NCI-H2196 treated with DMSO at 0.1 percent for 48 hours (cell line): ENCODE measurements at regions not wholly inside any gene's neighbourhood (a gene's known extent, or its start where the extent isn't known, plus 50 kb on each side); places are given as distances from the start of the nearest gene placed in this dataset.

ENCODE experiments used
- DNase-seq: peaks from one replicate; lab custom pipeline; 2025; ENCODE audit not compliant: unreplicated experiment; lab: John Stamatoyannopoulos, UW

- DNase-seq: no peak
Observed at GRCh38 chr5:143761663-143762062, 50.3 kb upstream of the HMHB1 start.

GRCh38 chr5:143760755-143761154 lies 51.2 kb upstream of the HMHB1 start:
- DNase-seq: no peak

- DNase-seq: no peak
Observed at GRCh38 chr5:143760131-143760505, 51.8 kb upstream of the HMHB1 start.

- DNase-seq: no peak
Observed at GRCh38 chr5:143759396-143760130, 52.4 kb upstream of the HMHB1 start.

GRCh38 chr5:143758750-143759149 lies 53.2 kb upstream of the HMHB1 start:
- DNase-seq: no peak

- DNase-seq: no peak
Observed at GRCh38 chr5:143758015-143758414, 53.9 kb upstream of the HMHB1 start.

- no peak for DNase-seq
Observed at GRCh38 chr5:143757116-143757515, 54.8 kb upstream of the HMHB1 start.

- DNase-seq: no peak
Observed at GRCh38 chr5:143755966-143756365, 56.0 kb upstream of the HMHB1 start.

GRCh38 chr5:143752165-143752850 lies 59.7 kb upstream of the HMHB1 start:
- no peak for DNase-seq

GRCh38 chr5:143751342-143751741 lies 60.6 kb upstream of the HMHB1 start:
- DNase-seq: no peak

GRCh38 chr5:143749581-143750205 lies 62.3 kb upstream of the HMHB1 start:
- no peak for DNase-seq

- DNase-seq: no peak
Observed at GRCh38 chr5:143748516-143748915, 63.4 kb upstream of the HMHB1 start.

GRCh38 chr5:143742951-143743350 lies 69.0 kb upstream of the HMHB1 start:
- DNase-seq: no peak

GRCh38 chr5:143741421-143741820 lies 70.5 kb upstream of the HMHB1 start:
- no peak for DNase-seq

GRCh38 chr5:143740956-143741355 lies 71.0 kb upstream of the HMHB1 start:
- DNase-seq: no peak

- no peak for DNase-seq
Observed at GRCh38 chr5:143739746-143740145, 72.2 kb upstream of the HMHB1 start.

GRCh38 chr5:143738417-143739401 lies 73.3 kb upstream of the HMHB1 start:
- no peak for DNase-seq

GRCh38 chr5:143737062-143737461 lies 74.9 kb upstream of the HMHB1 start:
- DNase-seq: no peak

- no peak for DNase-seq
Observed at GRCh38 chr5:143734456-143734780, 77.5 kb upstream of the HMHB1 start.

- no peak for DNase-seq
Observed at GRCh38 chr5:143733665-143734455, 78.1 kb upstream of the HMHB1 start.
